Endothelial cell (in vitro differentiated cells): ENCODE measurements at regions not wholly inside any gene's neighbourhood (a gene's known extent, or its start where the extent isn't known, plus 50 kb on each side); places are given as distances from the start of the nearest gene placed in this dataset.

Source experiments
- DNase-seq: peaks from one replicate; pipeline ENCODE4 v3.0.0; 2021; ENCODE audit warnings: low spot score
- H3K27ac Mint-ChIP-seq: one replicate; pipeline ENCODE4 v1.8.0; 2021; ENCODE audit warnings: mixed read lengths, inconsistent platforms; ENCODE audit not compliant: unreplicated experiment
- H3K27me3 Mint-ChIP-seq: one replicate; pipeline ENCODE4 v1.8.0; 2021; ENCODE audit warnings: mild to moderate bottlenecking, moderate library complexity, mixed read lengths, inconsistent platforms; ENCODE audit not compliant: unreplicated experiment
- H3K36me3 Mint-ChIP-seq: one replicate; pipeline ENCODE4 v1.8.0; 2021; ENCODE audit warnings: mild to moderate bottlenecking, low read depth, mixed read lengths, inconsistent platforms; ENCODE audit not compliant: unreplicated experiment
- H3K4me1 Mint-ChIP-seq: one replicate; pipeline ENCODE4 v1.8.0; 2021; ENCODE audit warnings: mild to moderate bottlenecking, mixed read lengths, inconsistent platforms; ENCODE audit not compliant: unreplicated experiment
- H3K4me3 Mint-ChIP-seq: one replicate; pipeline ENCODE4 v1.8.0; 2021; ENCODE audit warnings: mild to moderate bottlenecking, mixed read lengths, inconsistent platforms; ENCODE audit not compliant: unreplicated experiment
- H3K9me3 Mint-ChIP-seq: one replicate; pipeline ENCODE4 v1.8.0; 2021; ENCODE audit warnings: mixed read lengths, inconsistent platforms; ENCODE audit not compliant: unreplicated experiment
- TF ChIP-seq, protein P1 (sequence below): fragments of 200-600 bp; sonication (generic); IDR thresholded peaks from one replicate; pipeline ENCODE4 v1.5.0; 2021; ENCODE audit warnings: antibody characterized with exemption; ENCODE audit not compliant: unreplicated experiment

DNA sequence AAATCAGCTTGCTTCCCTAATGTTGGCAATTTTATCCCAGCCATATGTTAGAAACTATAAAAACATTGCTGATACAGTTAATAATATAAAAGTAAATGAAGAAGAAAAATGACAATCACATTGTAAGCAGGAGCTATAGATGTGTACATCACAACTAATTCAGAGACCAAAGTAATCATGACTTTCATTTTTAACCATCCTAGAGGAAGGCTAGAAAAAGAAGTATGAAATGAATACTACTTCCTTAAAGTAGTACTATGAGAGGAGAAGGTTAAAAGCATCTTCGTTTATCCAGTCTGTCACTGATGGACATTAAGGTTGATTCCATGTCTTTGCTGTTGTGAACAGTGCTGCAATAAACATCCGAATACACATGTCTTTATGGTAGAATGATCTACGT is 135.5 kb downstream of the IRS2 start:
- Mint-ChIP-seq H3K4me3 (no peak overlapping the region), H3K27me3 (peaks cover 6% of the 10 kb centered on the region), H3K27ac (no peak overlapping the region), H3K4me1 (peaks cover 26% of the 10 kb centered on the region), H3K9me3 (no peaks in the 10 kb centered on the region), H3K36me3 (no peaks in the 10 kb centered on the region)
- no peak for DNase-seq
- TF ChIP-seq, protein P1, sequence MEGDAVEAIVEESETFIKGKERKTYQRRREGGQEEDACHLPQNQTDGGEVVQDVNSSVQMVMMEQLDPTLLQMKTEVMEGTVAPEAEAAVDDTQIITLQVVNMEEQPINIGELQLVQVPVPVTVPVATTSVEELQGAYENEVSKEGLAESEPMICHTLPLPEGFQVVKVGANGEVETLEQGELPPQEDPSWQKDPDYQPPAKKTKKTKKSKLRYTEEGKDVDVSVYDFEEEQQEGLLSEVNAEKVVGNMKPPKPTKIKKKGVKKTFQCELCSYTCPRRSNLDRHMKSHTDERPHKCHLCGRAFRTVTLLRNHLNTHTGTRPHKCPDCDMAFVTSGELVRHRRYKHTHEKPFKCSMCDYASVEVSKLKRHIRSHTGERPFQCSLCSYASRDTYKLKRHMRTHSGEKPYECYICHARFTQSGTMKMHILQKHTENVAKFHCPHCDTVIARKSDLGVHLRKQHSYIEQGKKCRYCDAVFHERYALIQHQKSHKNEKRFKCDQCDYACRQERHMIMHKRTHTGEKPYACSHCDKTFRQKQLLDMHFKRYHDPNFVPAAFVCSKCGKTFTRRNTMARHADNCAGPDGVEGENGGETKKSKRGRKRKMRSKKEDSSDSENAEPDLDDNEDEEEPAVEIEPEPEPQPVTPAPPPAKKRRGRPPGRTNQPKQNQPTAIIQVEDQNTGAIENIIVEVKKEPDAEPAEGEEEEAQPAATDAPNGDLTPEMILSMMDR, result no peak

DNA sequence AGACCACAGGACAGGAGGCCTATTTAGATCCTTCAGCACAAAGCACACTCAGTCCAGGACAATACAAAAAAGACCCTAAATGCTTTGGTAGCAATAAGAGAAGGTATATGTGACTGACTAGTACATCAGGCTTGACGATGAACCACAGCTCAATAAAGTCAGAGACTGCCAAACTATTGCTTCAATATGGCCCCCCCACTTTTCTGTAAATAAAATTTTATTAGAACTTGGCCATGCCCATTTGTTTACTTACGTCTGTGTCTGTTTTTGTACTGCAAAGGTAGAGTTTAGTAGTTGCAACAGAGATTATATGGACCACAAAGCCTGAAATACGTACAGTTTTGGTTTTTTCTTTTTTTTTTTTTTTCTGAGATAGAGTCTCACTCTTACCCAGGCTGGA is 136.7 kb downstream of the IRS2 start:
- peaks cover 15% of the 10 kb centered on the region for H3K4me1 Mint-ChIP-seq
- no peak overlapping the region for H3K4me3 Mint-ChIP-seq
- no peaks in the 10 kb centered on the region for H3K9me3 Mint-ChIP-seq
- H3K27ac Mint-ChIP-seq, result no peak overlapping the region
- TF ChIP-seq, protein P1, result no peak
- no peak for DNase-seq
- no peaks in the 10 kb centered on the region for H3K36me3 Mint-ChIP-seq
- peaks cover 15% of the 10 kb centered on the region for H3K27me3 Mint-ChIP-seq

DNA sequence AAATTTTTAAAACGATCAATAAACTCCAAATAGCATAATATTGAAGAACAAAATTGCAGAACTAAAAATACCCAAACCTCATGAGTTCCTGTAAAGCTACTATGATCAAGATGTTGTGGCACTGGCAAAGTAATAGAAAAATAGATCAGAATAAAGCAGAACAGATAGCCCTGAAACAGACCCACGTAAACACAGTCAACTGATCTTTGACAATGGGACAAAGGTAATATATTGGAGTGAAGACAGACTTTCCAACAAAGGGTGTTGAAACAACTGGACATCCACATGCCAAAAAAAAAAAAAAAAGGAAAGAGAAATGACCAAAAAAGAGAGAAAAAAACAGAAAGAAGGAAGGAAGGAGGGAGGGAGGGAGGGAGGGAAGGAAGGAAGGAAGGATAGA is 138.7 kb downstream of the IRS2 start:
- Mint-ChIP-seq H3K4me3 (no peak overlapping the region), H3K9me3 (no peaks in the 10 kb centered on the region), H3K36me3 (no peaks in the 10 kb centered on the region), H3K27ac (no peak overlapping the region), H3K27me3 (peaks cover 18% of the 10 kb centered on the region), H3K4me1 (peaks cover 9% of the 10 kb centered on the region)
- TF ChIP-seq, protein P1, result no peak
- no peak for DNase-seq

DNA sequence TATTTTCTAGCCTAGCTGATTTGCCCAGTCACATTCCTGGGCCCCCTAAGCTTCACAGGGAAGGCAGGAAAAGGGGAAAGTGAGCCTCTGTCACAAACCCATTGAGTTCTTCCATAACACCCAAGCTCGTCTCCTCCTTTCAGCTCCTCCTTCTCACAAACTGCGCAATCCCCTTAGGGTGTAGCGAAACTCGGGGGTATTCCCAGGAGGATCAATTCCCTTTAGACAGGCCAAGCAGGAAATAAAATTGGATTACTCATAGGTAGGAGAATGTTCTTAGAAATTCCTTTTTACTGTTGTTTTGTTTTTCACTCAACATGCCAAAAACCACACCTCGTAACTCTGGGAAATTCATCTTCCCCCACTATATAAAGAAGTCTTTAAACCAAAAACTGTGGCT is 139.3 kb downstream of the IRS2 start:
- TF ChIP-seq, protein P1, result no peak
- Mint-ChIP-seq H3K4me3 (no peak overlapping the region), H3K27ac (no peak overlapping the region), H3K9me3 (no peaks in the 10 kb centered on the region), H3K36me3 (no peaks in the 10 kb centered on the region), H3K27me3 (peaks cover 18% of the 10 kb centered on the region), H3K4me1 (peaks cover 5% of the 10 kb centered on the region)
- DNase-seq, result no peak

DNA sequence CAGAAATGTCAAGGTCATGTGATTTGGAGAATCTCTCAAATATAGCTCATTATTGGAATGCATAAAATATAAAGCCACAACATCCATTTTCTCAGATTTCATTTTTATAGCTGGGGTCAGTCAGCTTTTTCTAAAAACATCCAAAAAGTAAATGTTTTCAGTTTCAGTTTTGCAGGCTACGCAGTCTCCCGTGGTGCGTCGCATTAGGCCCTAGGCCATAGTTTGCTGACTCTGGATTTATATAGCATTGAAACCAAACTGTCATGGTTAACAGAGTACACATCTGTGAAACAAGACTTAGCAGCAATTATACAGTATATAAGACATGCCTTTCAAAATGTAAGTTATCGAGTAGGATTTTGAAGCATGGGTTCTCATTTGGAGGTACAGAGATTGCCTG is 140.0 kb downstream of the IRS2 start:
- DNase-seq, result no peak
- Mint-ChIP-seq H3K9me3 (peaks cover under 1% of the 10 kb centered on the region), H3K27ac (no peak overlapping the region), H3K27me3 (peaks cover 18% of the 10 kb centered on the region), H3K4me1 (peaks cover 3% of the 10 kb centered on the region), H3K36me3 (no peaks in the 10 kb centered on the region), H3K4me3 (no peak overlapping the region)
- TF ChIP-seq, protein P1, result no peak
